GM21360 (cell line): ENCODE measurements at regions not wholly inside any gene's neighbourhood (a gene's known extent, or its start where the extent isn't known, plus 50 kb on each side); places are given as distances from the start of the nearest gene placed in this dataset.
"Not testable (repeated sequence)": the region's sequence is repeated elsewhere in the genome, so short reads cannot be mapped to it uniquely, and the experiment has no call there.

Experiments
- ATAC-seq: cut with Tn5 transposase; IDR thresholded peaks from one replicate; pipeline ENCODE4 v1.9.1; 2021; ENCODE audit warnings: mild to moderate bottlenecking, moderate library complexity; ENCODE audit not compliant: unreplicated experiment

DNA sequence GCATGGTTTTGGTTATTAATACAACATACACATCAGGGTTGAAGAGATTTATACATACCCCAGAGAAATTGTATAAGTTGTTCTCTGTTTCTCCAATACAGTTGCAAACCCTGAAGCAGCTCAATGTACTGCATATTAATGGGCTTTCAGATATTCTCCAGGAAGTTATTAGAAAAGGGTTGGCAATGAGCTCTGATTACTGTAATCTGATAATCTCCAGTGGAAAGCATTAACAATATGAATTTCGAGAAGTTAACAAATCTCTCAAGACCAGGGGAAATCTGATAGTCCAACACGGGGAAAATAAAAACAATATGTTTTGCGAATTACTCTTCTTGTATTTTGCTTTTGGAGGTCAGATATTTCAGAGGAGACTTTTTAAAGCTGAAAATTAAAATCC, 950.1 kb downstream of the TBL1XR1 start:
- no peak for ATAC-seq

DNA sequence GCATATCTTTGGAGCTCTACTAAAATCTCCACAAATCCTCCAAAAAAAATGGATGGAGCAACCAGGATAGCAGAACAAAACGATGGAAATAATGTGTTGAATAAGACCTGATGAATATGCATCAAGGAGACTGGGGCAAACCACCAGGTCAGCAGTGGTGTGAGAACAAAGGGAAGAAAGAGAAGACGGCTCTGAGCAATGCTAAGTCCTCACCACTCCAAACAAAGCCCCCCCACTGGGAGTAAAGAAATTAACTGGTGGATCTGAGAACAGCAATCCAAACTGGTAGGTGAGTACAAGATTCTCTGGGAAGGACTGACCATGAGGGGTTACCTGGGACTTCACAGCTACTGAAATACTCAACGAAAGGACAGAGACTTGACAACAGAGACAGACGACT, 977.3 kb downstream of the TBL1XR1 start:
- no peak for ATAC-seq

DNA sequence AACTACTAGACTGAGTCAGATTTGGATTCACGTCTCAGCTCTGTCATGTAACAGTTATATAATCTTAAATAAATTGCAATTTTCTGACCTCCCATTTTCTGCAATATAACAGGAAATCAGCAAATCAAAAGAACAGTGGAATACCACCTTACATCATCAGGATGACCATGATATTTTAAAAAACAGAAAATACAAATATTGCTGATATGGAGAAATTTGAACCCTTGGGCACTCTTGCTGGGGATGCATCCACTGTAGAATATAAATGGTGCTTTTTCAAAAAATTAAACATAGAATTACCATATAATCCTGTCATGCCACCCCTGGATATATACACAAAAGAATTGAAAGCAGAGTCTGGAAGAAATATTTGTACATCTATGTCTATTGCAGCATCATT, 982.5 kb downstream of the TBL1XR1 start:
- no peak for ATAC-seq

DNA sequence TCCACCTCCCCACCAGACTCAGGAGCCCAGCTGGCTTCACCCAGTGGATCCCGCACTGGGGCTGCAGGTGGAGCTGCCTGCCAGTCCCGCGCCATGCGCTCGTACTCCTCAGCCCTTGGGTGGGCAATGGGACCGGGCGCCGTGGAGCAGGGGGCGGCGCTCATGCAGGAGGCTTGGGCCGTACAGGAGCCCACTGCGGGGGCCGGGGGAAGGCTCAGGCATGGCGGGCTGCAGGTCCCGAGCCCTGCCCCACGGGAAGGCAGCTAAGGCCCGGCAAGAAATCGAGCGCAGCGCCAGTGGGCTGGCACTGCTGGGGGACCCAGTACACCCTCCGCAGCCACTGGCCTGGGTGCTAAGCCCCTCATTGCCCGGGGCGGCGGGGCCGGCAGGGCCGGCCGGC, 984.0 kb downstream of the TBL1XR1 start:
- not testable (repeated sequence) for ATAC-seq

DNA sequence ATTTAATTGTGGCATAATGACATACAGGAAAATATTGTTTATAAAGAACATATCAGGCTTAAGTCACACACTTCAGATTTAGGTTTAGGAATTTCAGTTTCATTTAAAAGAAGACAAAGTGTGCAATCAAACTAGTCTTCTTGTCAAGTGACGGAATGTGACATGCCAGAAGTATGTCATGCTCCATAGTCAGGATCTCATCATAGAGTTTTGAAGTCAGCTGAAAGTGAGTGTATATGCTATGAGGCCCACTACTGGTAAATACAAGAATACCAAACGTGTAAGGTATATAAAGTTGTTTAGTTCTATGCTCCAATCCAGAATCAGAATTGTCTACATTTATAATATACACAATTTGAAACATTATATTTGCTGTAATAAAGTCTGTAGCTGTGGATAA, 988.4 kb downstream of the TBL1XR1 start:
- ATAC-seq = no peak

DNA sequence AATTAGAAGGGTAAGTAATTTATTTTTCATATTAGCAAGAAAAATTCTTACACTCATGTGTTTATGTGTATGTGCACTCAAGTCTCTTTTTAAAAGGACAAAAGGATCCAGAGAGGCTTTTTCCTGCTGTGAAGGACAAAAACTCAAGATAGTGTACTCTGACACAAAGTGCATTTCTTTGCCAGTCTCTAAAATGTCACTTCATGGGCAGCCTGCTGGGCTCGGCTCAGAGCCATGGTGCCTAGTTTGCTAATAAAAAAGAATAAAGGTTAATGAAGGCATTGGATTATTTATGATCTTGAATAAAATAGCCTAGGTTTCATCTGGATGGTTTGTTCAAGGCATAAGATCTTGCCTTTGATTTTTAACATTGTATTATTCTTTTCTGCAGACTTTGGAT, 989.0 kb downstream of the TBL1XR1 start:
- ATAC-seq = no peak

DNA sequence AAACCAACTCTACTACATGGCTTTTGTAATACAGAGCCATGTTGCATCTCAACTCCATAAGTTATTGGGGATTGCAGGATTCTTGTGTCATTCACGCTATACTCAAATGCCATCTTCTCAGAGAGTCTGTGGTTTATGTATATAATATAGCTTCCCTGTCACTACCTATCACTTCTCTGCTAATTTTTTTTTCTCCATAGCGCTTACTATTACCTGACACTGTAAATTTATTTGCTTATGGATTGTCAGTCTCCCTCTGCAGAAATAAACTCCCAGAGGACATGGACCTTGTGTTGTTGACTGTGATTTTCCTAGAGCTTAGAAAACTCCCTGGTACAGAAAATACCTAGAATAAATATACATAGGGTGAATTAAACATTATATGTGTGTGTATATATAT, 990.5 kb downstream of the TBL1XR1 start:
- ATAC-seq = no peak

DNA sequence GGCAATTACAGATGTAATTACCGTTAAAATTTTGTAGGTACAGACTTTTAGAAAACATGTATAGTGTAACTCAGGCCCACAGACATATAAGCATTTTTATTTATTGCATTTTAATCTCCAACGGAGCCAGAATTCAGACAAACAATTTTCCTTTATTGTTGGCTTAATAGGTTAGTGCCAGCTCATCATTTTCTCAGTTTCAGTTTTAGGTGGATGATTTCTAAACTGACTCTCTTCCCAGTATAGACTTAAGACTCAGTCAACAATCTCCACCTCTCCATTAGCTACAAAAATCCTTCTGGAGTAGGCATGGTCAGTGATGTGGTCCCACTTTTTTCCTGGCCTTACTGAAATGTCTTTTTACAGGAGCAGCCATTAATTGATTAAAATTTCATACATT, 994.6 kb downstream of the TBL1XR1 start:
- no peak for ATAC-seq

DNA sequence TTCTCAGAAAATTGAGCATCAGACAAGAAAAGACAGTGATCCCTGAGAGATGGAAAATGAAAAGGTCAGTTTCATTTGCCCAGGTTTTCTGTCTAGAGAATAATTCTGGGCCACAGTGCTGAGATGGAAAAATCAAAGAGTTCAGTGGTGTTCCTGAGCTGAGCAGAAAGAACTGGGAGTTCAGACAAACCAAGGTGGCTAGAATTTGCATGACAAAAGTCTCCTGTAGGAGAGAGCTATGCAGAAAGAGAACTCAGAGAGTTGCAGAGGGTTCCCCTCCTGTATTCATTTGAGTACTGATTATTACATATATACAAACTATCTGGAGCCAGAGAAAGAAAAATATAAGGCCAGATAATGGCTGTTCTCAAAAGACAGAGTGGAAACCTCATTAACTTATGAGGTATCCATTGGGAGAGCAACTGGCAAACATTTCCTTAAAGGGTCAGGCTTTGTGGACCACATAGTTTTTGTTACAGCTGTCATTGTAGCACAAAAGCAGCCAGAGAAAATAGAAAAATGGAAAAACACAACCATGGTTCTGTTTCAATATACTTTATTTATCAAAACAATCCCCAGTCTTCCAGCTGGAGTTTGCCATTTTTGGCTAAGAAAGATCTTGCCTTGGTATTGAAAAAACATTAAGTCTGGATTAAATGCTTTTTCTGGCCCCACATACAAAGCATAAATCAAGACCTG, 1004.1 kb downstream of the TBL1XR1 start:
- no peak for ATAC-seq

DNA sequence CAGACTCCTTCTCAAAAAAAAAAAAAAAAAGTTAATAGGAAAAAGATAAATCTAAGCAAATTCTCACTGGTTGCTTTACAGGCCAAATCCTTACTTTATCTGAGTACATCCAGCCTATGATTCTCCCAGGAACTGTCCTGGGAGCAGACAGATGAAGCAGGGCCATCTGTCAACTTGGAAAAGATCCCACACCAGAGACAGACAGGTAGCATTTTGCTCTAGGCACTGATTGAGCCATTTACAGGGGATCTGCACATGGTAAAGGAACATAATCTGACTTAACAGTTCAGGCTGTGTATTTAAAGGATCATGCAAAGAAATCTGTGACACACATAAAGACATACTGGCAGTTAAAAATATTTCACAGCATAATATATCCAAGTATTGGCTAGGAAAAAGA, 1006.5 kb downstream of the TBL1XR1 start:
- no peak for ATAC-seq

DNA sequence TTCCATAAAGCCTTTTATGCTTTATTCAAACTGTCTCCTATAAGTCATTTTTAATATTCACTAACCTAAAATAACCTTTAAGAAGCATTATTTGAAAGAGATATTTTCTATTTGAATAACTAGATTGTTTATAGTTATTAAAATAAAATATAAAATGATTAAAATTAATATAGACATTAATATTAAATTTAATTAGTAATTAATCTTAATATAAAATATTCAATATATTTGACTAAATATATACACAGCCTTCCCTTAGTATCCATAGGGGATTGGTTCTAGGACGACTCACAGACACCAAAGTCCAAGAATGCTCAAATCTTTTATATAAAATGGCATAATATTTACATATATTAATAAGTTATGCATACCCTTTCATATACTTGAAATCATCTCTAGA, 1014.1 kb downstream of the TBL1XR1 start:
- no peak for ATAC-seq

DNA sequence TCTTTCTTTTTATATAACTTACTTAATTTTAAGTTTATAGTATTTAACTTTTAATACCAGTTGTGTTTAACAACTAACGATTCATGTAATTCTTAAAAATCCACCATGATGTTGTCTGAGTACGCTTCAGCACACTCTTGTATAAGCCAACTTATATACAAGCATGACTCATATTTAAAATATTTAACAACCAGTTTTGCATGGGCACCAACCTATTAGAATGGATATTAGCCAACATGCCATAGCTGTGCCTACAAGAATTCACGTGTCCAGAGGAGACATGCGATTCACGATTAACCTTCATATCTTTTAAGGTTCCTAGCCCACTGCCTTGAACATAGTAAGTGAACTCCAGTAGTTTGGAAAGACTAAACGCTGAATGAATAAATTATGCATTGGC, 1023.2 kb downstream of the TBL1XR1 start:
- ATAC-seq = no peak

DNA sequence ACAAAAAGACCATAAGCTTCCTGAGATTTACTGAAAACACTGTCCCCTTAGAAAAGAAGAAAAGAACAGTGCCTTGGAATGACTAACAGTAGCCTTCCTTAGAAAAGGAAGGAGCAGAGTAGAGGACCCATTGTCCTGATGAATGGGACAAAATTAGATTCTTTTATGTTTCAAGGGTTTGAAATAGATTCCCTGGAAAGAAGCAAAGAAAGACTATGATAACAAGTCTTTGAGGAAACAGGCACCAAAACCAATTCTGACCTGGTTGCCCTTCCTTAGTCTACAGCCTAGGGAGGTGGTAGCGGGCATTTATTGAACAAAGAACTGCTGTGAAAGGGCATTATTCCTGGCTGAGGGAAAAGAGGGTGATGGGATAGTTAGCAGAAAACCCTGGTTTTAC, 1024.8 kb downstream of the TBL1XR1 start:
- ATAC-seq = no peak

DNA sequence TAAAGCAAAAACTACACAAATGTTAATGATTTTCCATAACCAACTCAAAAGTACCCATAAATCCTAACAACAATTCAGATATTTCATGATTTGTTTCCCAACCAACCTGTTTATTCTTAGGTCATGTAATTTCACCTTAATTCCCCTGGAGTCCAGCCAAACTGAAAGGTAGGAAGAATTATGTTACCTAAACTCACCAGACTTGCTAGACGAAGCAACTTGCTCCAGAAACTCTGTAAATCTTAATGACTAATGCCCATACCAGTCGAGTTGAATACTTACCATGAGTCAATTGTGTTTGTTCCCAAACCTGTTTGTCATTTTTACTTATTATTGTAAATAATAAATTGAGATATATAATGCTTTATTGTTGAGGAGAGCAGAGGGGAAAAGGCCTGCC, 1030.0 kb downstream of the TBL1XR1 start:
- no peak for ATAC-seq

DNA sequence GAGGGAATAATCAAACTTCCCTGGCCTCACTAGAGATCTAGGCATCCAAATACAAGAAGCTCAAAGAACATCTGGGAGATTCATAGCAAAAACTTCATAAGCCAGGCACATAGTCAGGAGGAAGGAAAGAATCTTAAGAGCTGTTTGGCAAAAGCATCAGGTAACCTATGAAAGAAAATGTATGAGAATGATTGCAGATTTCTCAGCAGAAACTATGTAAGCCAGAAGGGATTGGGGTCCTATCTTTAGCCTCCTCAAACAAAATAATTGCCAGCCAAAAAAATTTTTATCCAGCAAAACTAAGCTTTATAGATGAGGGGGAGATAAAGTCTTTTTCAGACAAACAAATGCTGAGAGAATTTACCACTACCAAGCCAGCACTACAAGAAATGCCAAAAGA, 1036.3 kb downstream of the TBL1XR1 start:
- no peak for ATAC-seq

DNA sequence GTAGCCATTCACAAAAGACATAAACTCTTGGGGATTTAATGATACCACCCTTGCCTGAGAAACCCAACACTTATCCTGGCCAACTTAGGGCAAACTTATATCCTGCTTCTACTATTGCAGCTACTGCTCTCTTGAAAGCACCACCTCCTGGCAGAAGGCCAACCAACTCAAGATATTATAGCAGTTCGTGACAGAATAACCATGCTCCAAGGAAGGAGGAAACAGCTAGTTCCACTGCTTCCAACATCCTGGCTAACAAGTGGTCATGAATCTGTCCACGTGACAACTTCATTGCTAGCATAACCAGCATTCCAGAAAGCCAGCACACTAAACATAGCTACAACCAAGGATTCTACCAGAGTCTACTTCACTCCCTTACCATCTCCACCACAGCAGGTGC, 1037.5 kb downstream of the TBL1XR1 start:
- no peak for ATAC-seq

DNA sequence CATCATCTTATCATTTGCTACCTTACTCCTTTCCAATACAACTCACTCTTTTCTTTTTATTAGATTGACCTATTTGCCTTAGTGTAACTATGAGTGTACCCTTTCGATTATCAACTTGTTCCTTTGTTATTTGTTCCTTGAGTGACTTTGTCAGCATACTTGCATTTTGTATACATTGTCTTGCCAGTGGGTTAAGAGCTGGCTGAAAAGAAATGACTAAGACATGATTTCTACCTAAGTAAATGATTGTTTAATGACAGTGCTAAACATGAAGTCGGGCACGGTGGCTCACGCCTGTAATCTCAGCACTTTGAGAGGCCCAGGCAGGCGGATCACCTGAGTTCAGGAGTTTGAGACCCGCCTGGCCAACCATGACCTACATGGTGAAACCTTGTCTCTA, 1042.3 kb downstream of the TBL1XR1 start:
- ATAC-seq = no peak

DNA sequence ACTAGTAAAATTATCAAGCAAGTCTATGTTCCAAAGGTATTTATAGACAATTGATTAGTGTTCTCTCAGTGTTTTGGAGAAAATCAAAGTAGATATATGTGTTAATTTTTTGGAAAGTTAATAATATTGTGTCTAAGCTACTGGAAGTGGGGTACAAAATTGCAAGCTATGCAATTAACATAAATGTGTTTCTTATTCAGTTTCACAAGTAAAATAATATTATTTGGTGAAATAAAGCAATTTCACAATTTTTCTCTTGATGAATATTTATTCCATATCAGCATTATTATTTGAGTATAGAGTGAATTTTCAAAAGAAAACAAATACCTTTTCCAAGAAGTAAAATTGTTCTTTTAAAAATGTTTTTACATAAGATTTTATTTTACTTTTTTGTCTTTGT, 1047.7 kb downstream of the TBL1XR1 start:
- no peak for ATAC-seq

DNA sequence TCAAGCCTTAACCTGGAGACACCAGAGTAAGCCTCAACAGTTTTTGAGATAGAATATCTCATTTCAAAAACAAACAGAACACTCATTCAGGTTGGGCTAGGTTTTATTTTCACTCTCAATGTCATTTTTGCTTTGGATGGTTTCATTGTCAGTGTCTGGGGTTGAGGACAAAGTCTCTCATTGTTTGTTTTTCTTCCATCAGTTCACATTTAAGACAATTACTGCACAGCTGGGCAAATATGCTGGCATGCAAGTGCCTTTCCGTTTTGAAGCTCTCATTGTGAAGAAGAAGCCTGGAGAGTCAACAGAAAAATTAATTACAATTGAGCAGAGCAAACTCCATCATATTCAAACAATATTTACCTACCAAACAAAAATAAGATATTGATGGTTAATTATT, 1050.0 kb downstream of the TBL1XR1 start:
- no peak for ATAC-seq

DNA sequence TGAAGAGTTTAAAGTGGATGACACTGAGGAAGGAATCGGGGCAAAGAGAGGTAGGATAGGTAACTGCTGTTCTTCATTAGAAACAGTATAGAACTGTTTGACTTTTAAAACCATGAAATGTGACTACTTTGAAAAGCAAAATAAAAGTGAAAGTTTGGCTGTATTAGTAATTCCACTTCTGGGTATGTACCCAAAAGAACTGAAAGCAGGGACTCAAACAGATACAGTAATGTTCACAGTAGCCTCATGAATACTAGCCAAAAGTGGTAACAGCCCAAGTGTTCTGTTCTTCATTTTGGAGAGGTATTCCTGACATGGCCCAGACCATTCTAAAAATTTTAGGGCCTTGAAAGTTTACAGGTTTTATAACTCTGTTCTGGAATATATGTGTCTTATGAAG, 1055.4 kb downstream of the TBL1XR1 start:
- no peak for ATAC-seq

DNA sequence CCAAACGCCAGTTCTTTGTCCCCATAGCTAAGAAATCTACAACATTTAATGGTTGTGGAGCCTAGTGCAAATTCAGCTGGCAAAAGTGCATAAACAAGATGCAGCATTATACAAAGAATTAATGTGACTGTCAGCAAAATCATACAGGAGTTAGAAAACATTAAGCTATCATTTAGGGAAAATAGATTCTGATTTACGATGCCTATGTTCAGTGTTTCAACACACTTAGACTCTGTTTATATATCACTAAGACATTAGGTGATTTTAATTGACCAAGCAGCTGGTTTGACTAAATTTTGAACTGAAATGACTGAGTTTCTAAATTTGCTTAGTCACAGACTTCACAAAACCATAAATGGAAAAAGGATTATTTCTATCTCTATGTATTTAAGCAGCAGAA, 1076.8 kb downstream of the TBL1XR1 start:
- no peak for ATAC-seq

DNA sequence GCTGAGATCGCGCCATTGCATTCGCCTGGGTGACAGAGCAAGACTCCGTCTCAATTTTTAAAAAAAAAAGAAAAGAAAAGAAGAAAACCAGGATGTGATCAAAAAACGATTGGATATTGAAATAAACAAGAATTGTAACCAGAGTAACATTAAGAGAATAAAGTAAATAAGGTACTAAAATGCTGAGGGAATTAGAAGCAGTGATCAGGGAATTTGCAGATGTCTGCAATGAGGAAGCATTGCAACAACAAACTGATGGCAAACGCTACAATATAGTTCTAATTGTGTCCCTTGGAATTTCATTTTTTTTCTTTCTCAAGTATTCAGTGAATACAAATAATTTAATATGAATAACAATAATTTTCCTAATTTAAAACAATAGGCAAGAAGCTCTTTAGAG, 1077.5 kb downstream of the TBL1XR1 start:
- ATAC-seq = no peak

DNA sequence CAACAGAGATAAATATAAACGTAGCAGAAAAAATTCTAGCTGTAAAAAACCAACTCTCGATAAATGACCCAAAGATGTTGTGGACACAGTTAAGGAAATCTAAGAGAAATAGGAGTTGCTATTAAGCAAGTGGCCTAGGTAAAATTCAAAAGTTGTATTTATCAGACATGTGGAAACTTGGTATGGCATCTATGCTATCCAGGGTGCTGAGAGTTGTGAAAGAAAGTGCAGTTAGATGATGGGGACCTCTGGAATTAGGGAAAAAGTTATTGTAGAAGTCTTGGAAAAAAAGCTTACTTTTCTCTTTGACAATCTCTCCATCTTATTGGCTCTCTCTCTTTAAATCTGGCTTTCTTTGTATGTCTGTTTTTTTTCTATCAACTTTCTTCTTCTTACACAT, 1090.9 kb downstream of the TBL1XR1 start:
- ATAC-seq = no peak

DNA sequence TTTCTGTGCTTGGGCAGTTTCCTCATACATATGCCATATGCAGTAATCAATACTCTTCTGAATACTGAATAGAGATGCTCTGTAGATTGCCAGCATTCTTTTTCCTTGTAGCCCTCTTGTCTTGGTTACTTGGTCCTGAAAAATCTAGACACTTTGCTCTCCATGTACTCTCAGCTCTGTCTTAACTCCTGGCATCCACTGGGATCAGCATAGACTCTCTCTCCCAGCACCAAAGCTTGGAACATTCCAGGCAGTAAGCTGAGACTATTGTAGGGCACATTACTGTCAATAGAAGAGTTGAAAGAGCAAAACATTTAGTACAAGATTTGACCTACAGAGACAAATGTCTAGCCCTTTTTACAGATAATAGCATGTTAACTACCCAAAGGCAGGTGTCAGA, 1100.3 kb downstream of the TBL1XR1 start:
- no peak for ATAC-seq
